ENCODE measurements at regions not wholly inside any gene's neighbourhood (a gene's known extent, or its start where the extent isn't known, plus 50 kb on each side); places are given as distances from the start of the nearest gene placed in this dataset.

DNA sequence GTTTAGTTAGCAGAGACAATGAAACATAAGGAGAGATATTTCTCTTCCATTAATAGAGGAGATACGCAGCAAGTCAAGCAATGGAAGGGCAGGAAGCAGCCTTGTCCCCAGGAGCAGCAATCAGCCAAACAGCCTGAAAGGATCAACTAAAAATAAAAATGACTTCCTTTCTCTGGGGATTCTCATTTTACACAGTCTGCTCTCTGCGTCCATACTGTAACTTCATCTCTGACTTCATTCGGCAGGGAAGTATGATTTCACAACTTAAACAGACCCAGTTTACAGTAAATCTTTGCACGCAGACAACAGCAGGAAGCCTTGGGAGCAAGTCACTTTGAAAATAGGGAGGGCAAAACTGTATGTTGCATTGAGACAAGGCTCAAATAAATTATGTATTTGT lies 826.7 kb downstream of the DIAPH3 start:
- POLR2A ChIA-PET = no interaction called here
- CTCF ChIA-PET = no interaction called here
- DNase-seq (ENCODE audit: extremely low spot score) = no peak
- TF ChIP-seq, protein P1, sequence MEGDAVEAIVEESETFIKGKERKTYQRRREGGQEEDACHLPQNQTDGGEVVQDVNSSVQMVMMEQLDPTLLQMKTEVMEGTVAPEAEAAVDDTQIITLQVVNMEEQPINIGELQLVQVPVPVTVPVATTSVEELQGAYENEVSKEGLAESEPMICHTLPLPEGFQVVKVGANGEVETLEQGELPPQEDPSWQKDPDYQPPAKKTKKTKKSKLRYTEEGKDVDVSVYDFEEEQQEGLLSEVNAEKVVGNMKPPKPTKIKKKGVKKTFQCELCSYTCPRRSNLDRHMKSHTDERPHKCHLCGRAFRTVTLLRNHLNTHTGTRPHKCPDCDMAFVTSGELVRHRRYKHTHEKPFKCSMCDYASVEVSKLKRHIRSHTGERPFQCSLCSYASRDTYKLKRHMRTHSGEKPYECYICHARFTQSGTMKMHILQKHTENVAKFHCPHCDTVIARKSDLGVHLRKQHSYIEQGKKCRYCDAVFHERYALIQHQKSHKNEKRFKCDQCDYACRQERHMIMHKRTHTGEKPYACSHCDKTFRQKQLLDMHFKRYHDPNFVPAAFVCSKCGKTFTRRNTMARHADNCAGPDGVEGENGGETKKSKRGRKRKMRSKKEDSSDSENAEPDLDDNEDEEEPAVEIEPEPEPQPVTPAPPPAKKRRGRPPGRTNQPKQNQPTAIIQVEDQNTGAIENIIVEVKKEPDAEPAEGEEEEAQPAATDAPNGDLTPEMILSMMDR (IDR thresholded peaks at IDR 0.05; ENCODE audit: control extremely low read depth, extremely low read depth, low read depth, missing control alignments) = no peak

DNA sequence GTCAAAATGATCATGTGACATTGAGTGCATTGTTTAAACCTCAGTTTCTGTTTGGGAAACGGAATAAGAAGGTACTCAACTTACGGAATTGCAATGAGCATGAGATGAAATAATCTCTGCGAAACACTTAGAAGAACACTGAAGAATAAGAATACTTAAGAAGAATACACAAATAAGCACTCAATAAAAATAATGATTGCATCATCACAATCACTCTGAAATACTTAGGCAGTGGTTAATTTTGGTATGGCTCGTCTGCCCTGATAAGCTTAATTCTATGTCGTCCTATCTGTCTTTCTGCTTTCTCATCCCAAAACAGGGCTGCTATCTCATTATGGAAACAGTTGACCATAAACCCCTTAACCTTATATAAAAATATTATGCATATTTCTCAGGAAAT lies 823.6 kb downstream of the DIAPH3 start:
- DNase-seq (ENCODE audit: extremely low spot score) = no peak
- ChIA-PET CTCF (interaction anchor here (1.5 kb wide), 1 partner anchor 23 kb away, joined by 4 read pairs; no protein-coding TSS in a partner anchor), POLR2A (no interaction called here)
- TF ChIP-seq, protein P1 (IDR thresholded peaks at IDR 0.05; ENCODE audit: control extremely low read depth, extremely low read depth, low read depth, missing control alignments) = no peak

DNA sequence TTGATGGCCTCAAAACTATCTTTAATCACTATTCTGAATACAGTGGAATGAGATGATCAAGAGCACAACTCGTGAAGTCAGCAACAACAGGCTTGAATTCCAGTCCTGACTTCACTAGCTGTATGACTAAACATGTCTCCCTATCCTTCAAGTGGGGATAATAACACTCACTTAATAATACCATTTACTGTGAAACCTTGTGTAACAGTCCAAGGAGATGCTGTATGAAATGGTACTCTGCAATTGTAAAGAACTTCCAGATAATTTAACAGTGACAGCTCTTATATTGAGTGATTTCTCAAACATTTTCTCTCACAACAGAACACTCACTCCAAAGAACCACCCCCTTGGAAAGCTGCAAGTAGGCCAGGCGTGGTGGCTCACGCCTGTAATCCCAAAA lies 823.1 kb downstream of the DIAPH3 start:
- ChIA-PET CTCF (interaction anchor here (1.2 to 1.5 kb wide), 2 partner anchors 11 to 23 kb away, joined by 3 to 4 read pairs; no protein-coding TSS in a partner anchor), POLR2A (no interaction called here)
- TF ChIP-seq, protein P1 (IDR thresholded peaks at IDR 0.05; ENCODE audit: control extremely low read depth, extremely low read depth, low read depth, missing control alignments) = no peak
- no peak for DNase-seq (ENCODE audit: extremely low spot score)

DNA sequence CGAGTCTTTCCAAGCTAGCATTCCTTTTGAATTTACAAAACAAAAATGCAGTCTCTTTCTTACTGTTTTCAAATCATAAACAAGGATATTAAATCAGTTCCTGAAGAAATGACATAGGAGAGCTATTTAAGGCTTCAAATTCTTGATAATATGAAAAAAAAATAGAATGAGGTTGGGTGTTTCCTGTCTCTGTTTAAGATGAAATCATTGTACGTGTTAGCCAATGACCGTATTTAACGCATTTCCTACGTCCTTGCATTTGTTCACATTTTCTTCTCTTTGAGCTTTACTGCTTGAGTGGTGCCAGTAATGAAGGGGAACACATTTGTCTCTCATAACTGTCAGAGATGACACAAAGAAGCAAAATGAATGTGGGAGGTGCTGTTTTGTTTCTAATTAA lies 821.3 kb downstream of the DIAPH3 start:
- ChIA-PET POLR2A (no interaction called here), CTCF (interaction anchor here (1.2 to 1.5 kb wide), 2 partner anchors 20 to 25 kb away, joined by 3 read pairs; no protein-coding TSS in a partner anchor)
- TF ChIP-seq, protein P1 (IDR thresholded peaks at IDR 0.05; ENCODE audit: control extremely low read depth, extremely low read depth, low read depth, missing control alignments) = no peak
- DNase-seq (ENCODE audit: extremely low spot score) = no peak

DNA sequence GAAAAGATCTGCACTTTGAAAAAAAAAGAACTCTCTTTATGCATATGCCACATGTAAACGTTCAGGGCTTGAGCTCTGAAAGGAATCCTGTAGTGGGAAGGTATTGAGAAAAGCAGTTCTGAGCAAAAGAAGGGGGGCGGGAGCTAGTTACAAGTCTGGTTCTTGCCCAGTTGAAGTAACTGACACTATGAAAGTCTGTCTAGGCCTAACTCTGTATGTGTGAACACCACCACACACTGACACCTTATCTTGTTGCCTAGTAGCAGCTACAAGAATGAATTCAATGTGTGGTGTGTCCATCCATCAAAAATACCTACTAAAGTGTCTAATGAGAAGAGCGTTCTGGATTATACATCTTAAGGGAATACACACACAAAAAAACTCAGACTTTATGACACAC lies 820.6 kb downstream of the DIAPH3 start:
- TF ChIP-seq, protein P1 (IDR thresholded peaks at IDR 0.05; ENCODE audit: control extremely low read depth, extremely low read depth, low read depth, missing control alignments) = no peak
- DNase-seq (ENCODE audit: extremely low spot score) = no peak
- ChIA-PET POLR2A (no interaction called here), CTCF (interaction anchor here (1.0 to 1.5 kb wide), 3 partner anchors 21 to 26 kb away, joined by 3 read pairs; no protein-coding TSS in a partner anchor)

DNA sequence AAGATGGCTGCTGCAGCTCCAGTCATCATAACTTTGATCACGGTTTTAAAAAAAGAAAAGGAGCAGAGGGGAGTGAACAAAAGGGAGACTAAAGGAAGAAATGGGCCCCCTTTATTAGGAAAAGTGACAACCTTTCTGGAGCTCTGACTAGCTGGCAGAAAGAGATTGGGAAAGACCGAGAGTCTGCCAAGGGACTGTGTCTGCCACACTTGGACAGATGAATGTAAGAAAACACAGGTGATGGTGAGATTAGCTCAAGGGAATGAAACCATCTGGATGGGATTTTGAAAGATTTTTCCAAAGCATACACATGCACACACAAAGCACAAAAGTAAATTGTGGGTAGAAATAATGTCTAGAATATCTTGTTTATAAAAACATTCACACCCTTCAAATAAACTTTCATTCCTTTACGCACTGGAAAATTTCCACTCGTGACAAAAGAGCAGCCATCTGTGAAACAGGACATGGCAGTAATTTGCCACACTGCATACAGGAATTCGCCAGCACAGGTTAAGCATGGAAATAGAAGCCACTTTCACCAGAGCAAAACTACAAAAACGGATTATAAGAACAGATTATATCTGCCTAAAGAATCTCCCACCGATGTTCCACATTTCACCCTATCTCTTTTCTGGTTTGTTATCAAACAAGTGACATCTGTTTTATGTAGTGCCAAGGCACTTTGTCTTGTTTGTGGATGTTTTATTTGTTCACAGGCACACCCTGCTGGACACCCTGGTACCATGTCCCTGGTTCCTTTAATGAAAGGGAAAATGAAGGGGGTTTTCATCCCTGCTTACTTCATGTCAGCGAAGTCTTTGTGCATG lies 819.5 kb downstream of the DIAPH3 start:
- TF ChIP-seq, protein P1 (IDR thresholded peaks at IDR 0.05; ENCODE audit: control extremely low read depth, extremely low read depth, low read depth, missing control alignments) = no peak
- ChIA-PET POLR2A (no interaction called here), CTCF (interaction anchor here (1.0 to 1.5 kb wide), 2 partner anchors 22 to 23 kb away, joined by 3 read pairs; no protein-coding TSS in a partner anchor)
- DNase-seq (ENCODE audit: extremely low spot score) = no peak
